HEK293 (cell line): ENCODE measurements at regions not wholly inside any gene's neighbourhood (a gene's known extent, or its start where the extent isn't known, plus 50 kb on each side); places are given as distances from the start of the nearest gene placed in this dataset.

ENCODE experiments used
- CTCF ChIA-PET: fragments of 350-600 bp; formaldehyde crosslinking; extraction: SDS; loops from one replicate; lab custom pipeline; 2021; ENCODE audit warnings: antibody characterized with exemption; lab: Yijun Ruan, JAX
- POLR2A ChIA-PET: fragments of 300-600 bp; formaldehyde crosslinking; extraction: SDS; loops from one replicate; lab custom pipeline; 2020; ENCODE audit warnings: antibody characterized with exemption, inconsistent platforms; lab: Yijun Ruan, JAX
- H3K27ac ChIP-seq: fragments of 200-500 bp; sonication (Bioruptor generic); 2 replicates; pipeline ENCODE4 v1.5.1; 2014; ENCODE audit warnings: low read depth, low read length, control low read depth, inconsistent platforms; ENCODE audit errors: extremely low read depth
- H3K36me3 ChIP-seq, 2 experiments: fragments of 200-500 bp in 1 of 2; sonication (Bioruptor generic) in 1 of 2; 1 replicate in 1 of 2; 2 replicates in 1 of 2; pipeline ENCODE4 v1.5.1; 2014 to 2017; ENCODE audit warnings: inconsistent platforms in 2 of 2, low read length in 2 of 2; ENCODE audit not compliant: control insufficient read depth in 2 of 2, insufficient read depth in 1 of 2
- H3K4me1 ChIP-seq: fragments of 200-500 bp; sonication (Bioruptor generic); 2 replicates; pipeline ENCODE4 v1.5.1; 2014; ENCODE audit warnings: mild to moderate bottlenecking, low read length, inconsistent platforms; ENCODE audit not compliant: control insufficient read depth, insufficient read depth
- H3K4me3 ChIP-seq: 2 replicates; pipeline ENCODE4 v1.5.1; 2011; ENCODE audit warnings: low read depth, mild to moderate bottlenecking, control low read depth, low read length, moderate library complexity
- H3K9me3 ChIP-seq: fragments of 200-500 bp; sonication (Bioruptor generic); 2 replicates; pipeline ENCODE4 v1.5.1; 2014; ENCODE audit warnings: low read depth, low read length, inconsistent platforms; ENCODE audit not compliant: control insufficient read depth, insufficient read depth
- BCL11A ChIP-seq: fragments of 450-650 bp; formaldehyde crosslinking; IDR thresholded peaks from 2 replicates; pipeline ENCODE4 v1.5.1; 2016; ENCODE audit warnings: low read depth, missing biosample characterization, missing genetic modification characterization
- GFI1B ChIP-seq: fragments of 450-650 bp; formaldehyde crosslinking; IDR thresholded peaks from 2 replicates; pipeline ENCODE4 v1.5.1; 2016; ENCODE audit warnings: missing biosample characterization, missing genetic modification characterization
- KLF10 ChIP-seq: fragments of 450-650 bp; IDR thresholded peaks from 2 replicates; pipeline ENCODE4 v1.5.1; 2018; ENCODE audit warnings: missing biosample characterization, mild to moderate bottlenecking, missing genetic modification characterization
- MEIS1 ChIP-seq: sonication (generic); formaldehyde crosslinking; IDR thresholded peaks from 2 replicates; pipeline ENCODE4 v1.8.1; 2022; ENCODE audit warnings: missing genetic modification reagents, mild to moderate bottlenecking, borderline replicate concordance
- MZF1 ChIP-seq: fragments of 450-650 bp; formaldehyde crosslinking; IDR thresholded peaks from 2 replicates; pipeline ENCODE4 v1.5.1; 2017; ENCODE audit warnings: missing biosample characterization, missing genetic modification characterization, borderline replicate concordance
- PBX3 ChIP-seq: sonication (generic); formaldehyde crosslinking; IDR thresholded peaks from 2 replicates; pipeline ENCODE4 v1.8.1; 2022; ENCODE audit warnings: mild to moderate bottlenecking, moderate library complexity, missing genetic modification reagents
- PRDM4 ChIP-seq: fragments of 450-650 bp; formaldehyde crosslinking; IDR thresholded peaks from 2 replicates; pipeline ENCODE4 v1.5.1; 2017; ENCODE audit warnings: missing biosample characterization, missing genetic modification characterization
- SP3 ChIP-seq: fragments of 450-650 bp; formaldehyde crosslinking; IDR thresholded peaks from 2 replicates; pipeline ENCODE4 v1.5.1; 2016; ENCODE audit warnings: missing biosample characterization, missing genetic modification characterization
- ZFP37 ChIP-seq: fragments of 450-650 bp; formaldehyde crosslinking; IDR thresholded peaks from 2 replicates; pipeline ENCODE4 v1.5.1; 2016; ENCODE audit warnings: missing biosample characterization, missing genetic modification characterization
- ZNF112 ChIP-seq: fragments of 450-650 bp; formaldehyde crosslinking; IDR thresholded peaks from 2 replicates; pipeline ENCODE4 v1.5.0; 2017; ENCODE audit warnings: missing biosample characterization, missing genetic modification characterization
- ZNF121 ChIP-seq: fragments of 450-650 bp; formaldehyde crosslinking; IDR thresholded peaks from 2 replicates; pipeline ENCODE4 v1.5.1; 2016; ENCODE audit warnings: missing biosample characterization, missing genetic modification characterization
- ZNF132 ChIP-seq: fragments of 450-650 bp; formaldehyde crosslinking; IDR thresholded peaks from 2 replicates; pipeline ENCODE4 v1.5.1; 2017; ENCODE audit warnings: missing biosample characterization, missing genetic modification characterization, borderline replicate concordance
- ZNF19 ChIP-seq: fragments of 450-650 bp; formaldehyde crosslinking; IDR thresholded peaks from 2 replicates; pipeline ENCODE4; 2016; ENCODE audit warnings: missing biosample characterization, missing genetic modification characterization, low read depth
- ZNF214 ChIP-seq: fragments of 450-650 bp; formaldehyde crosslinking; IDR thresholded peaks from 2 replicates; pipeline ENCODE4 v1.5.1; 2017; ENCODE audit warnings: missing biosample characterization, mild to moderate bottlenecking, missing genetic modification characterization, borderline replicate concordance
- ZNF248 ChIP-seq: fragments of 450-650 bp; formaldehyde crosslinking; IDR thresholded peaks from 2 replicates; pipeline ENCODE4 v1.5.1; 2017; ENCODE audit warnings: missing biosample characterization, missing genetic modification characterization
- ZNF26 ChIP-seq: fragments of 450-650 bp; formaldehyde crosslinking; IDR thresholded peaks from 2 replicates; pipeline ENCODE4 v1.5.1; 2016; ENCODE audit warnings: missing biosample characterization, missing genetic modification characterization
- ZNF311 ChIP-seq: fragments of 450-650 bp; formaldehyde crosslinking; IDR thresholded peaks from 2 replicates; pipeline ENCODE4 v1.5.1; 2017; ENCODE audit warnings: missing biosample characterization, missing genetic modification characterization, borderline replicate concordance
- ZNF404 ChIP-seq: fragments of 450-650 bp; formaldehyde crosslinking; IDR thresholded peaks from 2 replicates; pipeline ENCODE4 v1.5.1; 2017; ENCODE audit warnings: missing biosample characterization, missing genetic modification characterization
- ZNF423 ChIP-seq: fragments of 450-650 bp; formaldehyde crosslinking; IDR thresholded peaks from 2 replicates; pipeline ENCODE4 v1.5.1; 2016; ENCODE audit warnings: missing biosample characterization, missing genetic modification characterization
- ZNF426 ChIP-seq: fragments of 450-650 bp; formaldehyde crosslinking; IDR thresholded peaks from 2 replicates; pipeline ENCODE4 v1.5.1; 2017; ENCODE audit warnings: missing biosample characterization, missing genetic modification characterization, mild to moderate bottlenecking, inconsistent platforms, moderate library complexity
- ZNF561 ChIP-seq: fragments of 450-650 bp; IDR thresholded peaks from 2 replicates; pipeline ENCODE4 v1.5.1; 2018; ENCODE audit warnings: missing biosample characterization, missing genetic modification characterization, borderline replicate concordance
- ZNF645 ChIP-seq: fragments of 450-650 bp; formaldehyde crosslinking; IDR thresholded peaks from 2 replicates; pipeline ENCODE4; 2016; ENCODE audit warnings: missing biosample characterization, missing genetic modification characterization
- ZNF654 ChIP-seq: fragments of 450-650 bp; formaldehyde crosslinking; IDR thresholded peaks from 2 replicates; pipeline ENCODE4 v1.5.1; 2016; ENCODE audit warnings: low read depth, missing biosample characterization, missing genetic modification characterization
- ZNF777 ChIP-seq: fragments of 450-650 bp; formaldehyde crosslinking; IDR thresholded peaks from 2 replicates; pipeline ENCODE4 v1.5.1; 2017; ENCODE audit warnings: missing biosample characterization, missing genetic modification characterization, borderline replicate concordance
- ZSCAN5A ChIP-seq: fragments of 450-650 bp; formaldehyde crosslinking; IDR thresholded peaks from 2 replicates; pipeline ENCODE4 v1.5.1; 2016; ENCODE audit warnings: missing biosample characterization, missing genetic modification characterization

- TF ChIP-seq PRDM4 (tag by site-specific recombination) (peak; percentile 87; the same call in 1 of the 2 replicates), ZNF426 (tag by site-specific recombination) (no peak), ZNF311 (no peak), ZNF121 (tag by site-specific recombination) (no peak), ZNF248 (tag by site-specific recombination) (no peak), ZSCAN5A (tag by site-specific recombination) (0 out of 2 replicates have a peak, but pooled peaks have one; percentile 39), PBX3 (no peak), ZNF561 (tag by site-specific recombination) (peak; percentile 68), ZNF654 (tag by site-specific recombination) (peak; percentile 12; the same call in 1 of the 2 replicates), BCL11A (tag by site-specific recombination) (peak; percentile 90), MEIS1 (no peak)
These were observed 220.7 kb upstream of the MSX2 start (continued) for GRCh38 chr5:174503461-174504265.

- Histone ChIP-seq H3K27ac (peak overlapping the region; percentile 98), H3K4me3 (no peak overlapping the region), H3K36me3 (no peaks in the 10 kb centered on the region), H3K4me1 (peaks cover 20% of the 10 kb centered on the region), H3K9me3 (no peaks in the 10 kb centered on the region)
- CTCF ChIA-PET, result interaction anchor here (0.6 to 2.0 kb wide), 4 partner anchors 39 to 289 kb away, joined by 3 to 7 read pairs (median 4); no protein-coding TSS in a partner anchor
- POLR2A ChIA-PET, result interaction anchor here (1.0 to 1.5 kb wide), 3 partner anchors 28 to 166 kb away, joined by 3 to 6 read pairs (median 4); no protein-coding TSS in a partner anchor
- no peak for TF ChIP-seq ZNF404 (tag by site-specific recombination)
- 0 out of 2 replicates have a peak, but pooled peaks have one; percentile 9 for TF ChIP-seq SP3 (tag by site-specific recombination)
- TF ChIP-seq ZNF561 (tag by site-specific recombination), result 0 out of 2 replicates have a peak, but pooled peaks have one; percentile 21
- TF ChIP-seq KLF10 (tag by site-specific recombination), result peak; percentile 78
- TF ChIP-seq ZNF132 (tag by site-specific recombination), result no peak
- TF ChIP-seq ZNF26 (tag by site-specific recombination), result no peak
- TF ChIP-seq MZF1 (tag by site-specific recombination), result 0 out of 2 replicates have a peak, but pooled peaks have one; percentile 18
- no peak for TF ChIP-seq ZNF645 (tag by site-specific recombination)
- no peak for TF ChIP-seq ZNF19 (tag by site-specific recombination)
- peak; percentile 78 for TF ChIP-seq GFI1B
- TF ChIP-seq ZFP37 (tag by site-specific recombination), result no peak
- no peak for TF ChIP-seq ZNF777 (tag by site-specific recombination)
- TF ChIP-seq ZNF423, result no peak
- TF ChIP-seq ZNF112 (tag by site-specific recombination), result no peak
- TF ChIP-seq ZNF214 (tag by site-specific recombination), result no peak
These were observed 220.1 kb upstream of the MSX2 start for GRCh38 chr5:174504266-174504726.
